ENCODE measurements at regions not wholly inside any gene's neighbourhood (a gene's known extent, or its start where the extent isn't known, plus 50 kb on each side); places are given as distances from the start of the nearest gene placed in this dataset.

GRCh38 chr10:4512671-4513240 lies 313.3 kb upstream of the AKR1E2 start:
- Histone ChIP-seq H3K27me3 (replicated peaks; ENCODE audit: insufficient read depth) (no peaks in the 10 kb centered on the region), H3K36me3 (no peaks in the 10 kb centered on the region), H3K4me3 (no peak overlapping the region), H3K4me1 (ENCODE audit: control insufficient read depth in 1 of 2, low read depth in 2 of 2) (peaks cover 0 to 27% of the 10 kb centered on the region in 2 donors), H3K27ac (no peak overlapping the region), H3K9me3 (no peaks in the 10 kb centered on the region)
- TF ChIP-seq, protein P1, sequence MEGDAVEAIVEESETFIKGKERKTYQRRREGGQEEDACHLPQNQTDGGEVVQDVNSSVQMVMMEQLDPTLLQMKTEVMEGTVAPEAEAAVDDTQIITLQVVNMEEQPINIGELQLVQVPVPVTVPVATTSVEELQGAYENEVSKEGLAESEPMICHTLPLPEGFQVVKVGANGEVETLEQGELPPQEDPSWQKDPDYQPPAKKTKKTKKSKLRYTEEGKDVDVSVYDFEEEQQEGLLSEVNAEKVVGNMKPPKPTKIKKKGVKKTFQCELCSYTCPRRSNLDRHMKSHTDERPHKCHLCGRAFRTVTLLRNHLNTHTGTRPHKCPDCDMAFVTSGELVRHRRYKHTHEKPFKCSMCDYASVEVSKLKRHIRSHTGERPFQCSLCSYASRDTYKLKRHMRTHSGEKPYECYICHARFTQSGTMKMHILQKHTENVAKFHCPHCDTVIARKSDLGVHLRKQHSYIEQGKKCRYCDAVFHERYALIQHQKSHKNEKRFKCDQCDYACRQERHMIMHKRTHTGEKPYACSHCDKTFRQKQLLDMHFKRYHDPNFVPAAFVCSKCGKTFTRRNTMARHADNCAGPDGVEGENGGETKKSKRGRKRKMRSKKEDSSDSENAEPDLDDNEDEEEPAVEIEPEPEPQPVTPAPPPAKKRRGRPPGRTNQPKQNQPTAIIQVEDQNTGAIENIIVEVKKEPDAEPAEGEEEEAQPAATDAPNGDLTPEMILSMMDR (IDR thresholded peaks at IDR 0.05): no peak
- ATAC-seq (ENCODE audit: insufficient number of reproducible peaks, low FRiP score, low read depth) (no peak), DNase-seq (ENCODE audit: low spot score) (no peak)

GRCh38 chr10:4512196-4512595 lies 313.8 kb upstream of the AKR1E2 start:
- Histone ChIP-seq H3K27me3 (replicated peaks; ENCODE audit: insufficient read depth) (no peaks in the 10 kb centered on the region), H3K36me3 (no peaks in the 10 kb centered on the region), H3K9me3 (no peaks in the 10 kb centered on the region), H3K27ac (no peak overlapping the region), H3K4me1 (ENCODE audit: control insufficient read depth in 1 of 2, low read depth in 2 of 2) (peaks cover 0 to 27% of the 10 kb centered on the region in 2 donors), H3K4me3 (no peak overlapping the region)
- TF ChIP-seq, protein P1 (IDR thresholded peaks at IDR 0.05): no peak
- DNase-seq (ENCODE audit: low spot score): no peak
- ATAC-seq (ENCODE audit: insufficient number of reproducible peaks, low FRiP score, low read depth): no peak

- Histone ChIP-seq H3K36me3 (no peaks in the 10 kb centered on the region), H3K4me3 (no peak overlapping the region), H3K9me3 (no peaks in the 10 kb centered on the region), H3K27ac (no peak overlapping the region), H3K27me3 (replicated peaks; ENCODE audit: insufficient read depth) (no peaks in the 10 kb centered on the region), H3K4me1 (ENCODE audit: control insufficient read depth in 1 of 2, low read depth in 2 of 2) (peaks cover 0 to 29% of the 10 kb centered on the region in 2 donors)
- ATAC-seq (ENCODE audit: insufficient number of reproducible peaks, low FRiP score, low read depth) (no peak), DNase-seq (ENCODE audit: low spot score) (no peak)
- TF ChIP-seq, protein P1 (IDR thresholded peaks at IDR 0.05): no peak
Observed at GRCh38 chr10:4511509-4511908, 314.5 kb upstream of the AKR1E2 start.

- no peak overlapping the region for H3K4me3 ChIP-seq
- TF ChIP-seq, protein P1 (IDR thresholded peaks at IDR 0.05): no peak
Observed at GRCh38 chr10:4509405-4509804, 316.6 kb upstream of the AKR1E2 start.

GRCh38 chr10:4506095-4506494 lies 319.9 kb upstream of the AKR1E2 start:
- TF ChIP-seq, protein P1 (IDR thresholded peaks at IDR 0.05): no peak
- no peaks in the 10 kb centered on the region for H3K27me3 ChIP-seq (replicated peaks; ENCODE audit: insufficient read depth)
- no peak overlapping the region for H3K4me3 ChIP-seq
- H3K9me3 ChIP-seq: no peaks in the 10 kb centered on the region
- DNase-seq (ENCODE audit: low spot score): no peak
- peaks cover 4 to 11% of the 10 kb centered on the region in 2 donors for H3K4me1 ChIP-seq (ENCODE audit: control insufficient read depth in 1 of 2, low read depth in 2 of 2)
- H3K36me3 ChIP-seq: no peaks in the 10 kb centered on the region
- H3K27ac ChIP-seq: peak overlapping the region in 1 of 2 donors; percentile 32
- ATAC-seq (ENCODE audit: insufficient number of reproducible peaks, low FRiP score, low read depth): no peak

More at GRCh38 chr10:4509405-4509804, 316.6 kb upstream of the AKR1E2 start:
- H3K27me3 ChIP-seq (replicated peaks; ENCODE audit: insufficient read depth): no peaks in the 10 kb centered on the region
- no peak overlapping the region for H3K27ac ChIP-seq
- no peaks in the 10 kb centered on the region for H3K36me3 ChIP-seq
- no peak for ATAC-seq (ENCODE audit: insufficient number of reproducible peaks, low FRiP score, low read depth)
- no peaks in the 10 kb centered on the region for H3K9me3 ChIP-seq
- DNase-seq (ENCODE audit: low spot score): no peak
- peaks cover 4 to 22% of the 10 kb centered on the region in 2 donors for H3K4me1 ChIP-seq (ENCODE audit: control insufficient read depth in 1 of 2, low read depth in 2 of 2)
